ENCODE measurements at regions not wholly inside any gene's neighbourhood (a gene's known extent, or its start where the extent isn't known, plus 50 kb on each side); places are given as distances from the start of the nearest gene placed in this dataset.
"Not testable (repeated sequence)": the region's sequence is repeated elsewhere in the genome, so short reads cannot be mapped to it uniquely, and the experiment has no call there.

- no peak for DNase-seq
These were observed 200.6 kb downstream of the CHIC2 start for GRCh38 chr4:53863736-53864365.

- DNase-seq: no peak
These were observed 201.2 kb downstream of the CHIC2 start for GRCh38 chr4:53863158-53863557.

- no peak for DNase-seq
These were observed 202.4 kb downstream of the CHIC2 start for GRCh38 chr4:53861856-53862610.

GRCh38 chr4:53859305-53859704 lies 205.1 kb downstream of the CHIC2 start:
- DNase-seq: no peak

GRCh38 chr4:53858744-53859143 lies 205.7 kb downstream of the CHIC2 start:
- DNase-seq: no peak

- no peak for DNase-seq
These were observed 208.7 kb downstream of the CHIC2 start for GRCh38 chr4:53855581-53856250.

- no peak for DNase-seq
These were observed 209.3 kb downstream of the CHIC2 start for GRCh38 chr4:53854991-53855568.

- no peak for DNase-seq
These were observed 212.1 kb downstream of the CHIC2 start for GRCh38 chr4:53852343-53852742.

- DNase-seq: no peak
These were observed 216.4 kb downstream of the CHIC2 start for GRCh38 chr4:53847965-53848364.

GRCh38 chr4:53844551-53844950 lies 219.9 kb downstream of the CHIC2 start:
- no peak for DNase-seq

- no peak for DNase-seq
These were observed 220.3 kb downstream of the CHIC2 start for GRCh38 chr4:53844133-53844532.

GRCh38 chr4:53841711-53842110 lies 222.7 kb downstream of the CHIC2 start:
- DNase-seq: no peak

GRCh38 chr4:53840643-53841042 lies 223.8 kb downstream of the CHIC2 start:
- no peak for DNase-seq

GRCh38 chr4:53833302-53834003 lies 231.0 kb downstream of the CHIC2 start:
- DNase-seq: not testable (repeated sequence)

GRCh38 chr4:53832549-53832948 lies 231.9 kb downstream of the CHIC2 start:
- DNase-seq: no peak

- DNase-seq: no peak
These were observed 233.9 kb downstream of the CHIC2 start for GRCh38 chr4:53830511-53830910.

GRCh38 chr4:53821179-53821851 lies 230.0 kb upstream of the LNX1 start:
- no peak for DNase-seq

- no peak for DNase-seq
These were observed 226.8 kb upstream of the LNX1 start for GRCh38 chr4:53818104-53818503.

- no peak for DNase-seq
These were observed 225.3 kb upstream of the LNX1 start for GRCh38 chr4:53816561-53816960.

GRCh38 chr4:53815281-53815680 lies 224.0 kb upstream of the LNX1 start:
- DNase-seq: no peak

GRCh38 chr4:53813998-53814397 lies 222.7 kb upstream of the LNX1 start:
- no peak for DNase-seq

- DNase-seq: no peak
These were observed 219.4 kb upstream of the LNX1 start for GRCh38 chr4:53810643-53811042.

GRCh38 chr4:53809816-53810215 lies 218.5 kb upstream of the LNX1 start:
- DNase-seq: no peak

Data from activated naive CD4-positive, alpha-beta T cell treated with Interleukin-2 at 50 U/mL for 16 hours (primary cell).